GM23338 (cell line): ENCODE measurements at regions not wholly inside any gene's neighbourhood (a gene's known extent, or its start where the extent isn't known, plus 50 kb on each side); places are given as distances from the start of the nearest gene placed in this dataset.
"Not testable (repeated sequence)": the region's sequence is repeated elsewhere in the genome, so short reads cannot be mapped to it uniquely, and the experiment has no call there.

Experiments used
- ATAC-seq: fragments of 200-7000 bp; cut with Tn5 transposase; 3 replicates; pipeline ENCODE4 v1.9.1; 2020
- DNase-seq: peaks from one replicate; pipeline ENCODE4 v3.0.0-alpha.2; 2015; ENCODE audit warnings: low spot score
- H2AFZ ChIP-seq: fragments of 200-600 bp; sonication (generic); 2 replicates; pipeline ENCODE4 v1.8.0; 2016; ENCODE audit warnings: antibody characterized with exemption, mild to moderate bottlenecking, moderate library complexity
- H3F3A ChIP-seq: fragments of 200-600 bp; sonication (generic); replicated peaks from 2 replicates; pipeline ENCODE4 v1.8.0; 2017; ENCODE audit warnings: antibody characterized with exemption, mixed run types, low read depth
- H3K27ac ChIP-seq: fragments of 200-600 bp; sonication (generic); 2 replicates; pipeline ENCODE4 v1.6.1; 2016; ENCODE audit warnings: low read depth
- H3K27me3 ChIP-seq: fragments of 200-600 bp; sonication (generic); 2 replicates; pipeline ENCODE4 v1.8.0; 2016; ENCODE audit warnings: mild to moderate bottlenecking, mixed run types, moderate library complexity; ENCODE audit not compliant: insufficient read depth
- H3K36me3 ChIP-seq: fragments of 200-600 bp; sonication (generic); 2 replicates; pipeline ENCODE4 v1.8.0; 2016; ENCODE audit warnings: mild to moderate bottlenecking; ENCODE audit not compliant: insufficient read depth
- H3K4me1 ChIP-seq: fragments of 200-600 bp; sonication (generic); 2 replicates; pipeline ENCODE4 v1.8.0; 2016; ENCODE audit warnings: mild to moderate bottlenecking, moderate library complexity; ENCODE audit not compliant: insufficient read depth
- H3K4me2 ChIP-seq: fragments of 200-600 bp; sonication (generic); 2 replicates; pipeline ENCODE4 v1.7.1; 2017; ENCODE audit warnings: mixed run types
- H3K4me3 ChIP-seq: fragments of 200-600 bp; sonication (generic); 2 replicates; pipeline ENCODE4 v1.6.1; 2016; ENCODE audit warnings: mixed run types
- H3K79me2 ChIP-seq: fragments of 200-600 bp; sonication (generic); replicated peaks from 2 replicates; pipeline ENCODE4 v1.8.0; 2017; ENCODE audit warnings: mild to moderate bottlenecking; ENCODE audit not compliant: insufficient read depth
- H3K9me2 ChIP-seq: fragments of 200-600 bp; sonication (generic); 2 replicates; pipeline ENCODE4 v1.8.0; 2017; ENCODE audit not compliant: insufficient read depth
- H4K20me1 ChIP-seq: fragments of 200-600 bp; sonication (generic); replicated peaks from 2 replicates; pipeline ENCODE4 v1.8.0; 2017; ENCODE audit warnings: mild to moderate bottlenecking; ENCODE audit not compliant: insufficient read depth
- H3K27ac Mint-ChIP-seq: 2 replicates; pipeline ENCODE4 v1.8.0; 2020; ENCODE audit warnings: inconsistent platforms, mild to moderate bottlenecking, moderate library complexity, mixed read lengths
- H3K27me3 Mint-ChIP-seq: 3 replicates; pipeline ENCODE4 v1.8.0; 2022; ENCODE audit warnings: low read depth, mild to moderate bottlenecking, moderate library complexity, mixed read lengths, inconsistent platforms; ENCODE audit not compliant: insufficient read depth, poor library complexity
- H3K36me3 Mint-ChIP-seq: 3 replicates; pipeline ENCODE4 v1.8.0; 2021; ENCODE audit warnings: low read depth, mild to moderate bottlenecking, inconsistent platforms, moderate library complexity, mixed read lengths
- H3K4me1 Mint-ChIP-seq: 3 replicates; pipeline ENCODE4 v1.8.0; 2020; ENCODE audit warnings: mild to moderate bottlenecking, inconsistent platforms, mixed read lengths
- H3K4me3 Mint-ChIP-seq: 3 replicates; pipeline ENCODE4 v1.8.0; 2021; ENCODE audit warnings: moderate library complexity, mild to moderate bottlenecking, inconsistent platforms, mixed read lengths
- H3K9me3 Mint-ChIP-seq: 3 replicates; pipeline ENCODE4 v1.8.0; 2020; ENCODE audit warnings: moderate library complexity, mild to moderate bottlenecking, inconsistent platforms, mixed read lengths
- CREB1 ChIP-seq: fragments of 250-450 bp; sonication (Bioruptor Pico); IDR thresholded peaks from 2 replicates; pipeline ENCODE4 v1.5.0; 2020; ENCODE audit warnings: low read depth, mild to moderate bottlenecking, moderate library complexity
- ETS1 ChIP-seq: IDR thresholded peaks from 2 replicates; pipeline ENCODE4 v1.6.1; 2016; ENCODE audit warnings: antibody characterized with exemption
- EZH2 ChIP-seq: fragments of 200-600 bp; sonication (generic); IDR thresholded peaks from one replicate; pipeline ENCODE4 v1.8.0; 2017; ENCODE audit warnings: antibody characterized with exemption, mild to moderate bottlenecking, low read depth; ENCODE audit not compliant: unreplicated experiment
- JUNB ChIP-seq: IDR thresholded peaks from one replicate; pipeline ENCODE4 v1.6.1; 2016; ENCODE audit warnings: antibody characterized with exemption; ENCODE audit not compliant: unreplicated experiment
- POLR2AphosphoS5 ChIP-seq: IDR thresholded peaks from 2 replicates; pipeline ENCODE4 v1.6.1; 2016; ENCODE audit warnings: antibody characterized with exemption, low read depth
- STAT1 ChIP-seq: IDR thresholded peaks from one replicate; pipeline ENCODE4 v1.6.1; 2016; ENCODE audit warnings: antibody characterized with exemption; ENCODE audit not compliant: unreplicated experiment
- ZNF331 ChIP-seq: fragments of 250-450 bp; sonication (Bioruptor Pico); IDR thresholded peaks from 2 replicates; pipeline ENCODE4 v1.5.0; 2020; ENCODE audit warnings: low read depth, mild to moderate bottlenecking, moderate library complexity
- TF ChIP-seq, protein P1 (sequence below): IDR thresholded peaks from one replicate; pipeline ENCODE4 v1.6.1; 2018; ENCODE audit warnings: antibody characterized with exemption; ENCODE audit not compliant: unreplicated experiment

- H3K36me3 Mint-ChIP-seq, result peaks cover 51% of the 10 kb centered on the region
- H3K27ac Mint-ChIP-seq, result not testable (repeated sequence)
Observed at GRCh38 chr5:124987786-124988185, 241.3 kb upstream of the ZNF608 start.

GRCh38 chr5:124990723-124991122 lies 244.3 kb upstream of the ZNF608 start:
- Histone ChIP-seq H3K36me3 (peaks cover 8% of the 10 kb centered on the region), H3K27ac (no peak overlapping the region), H3K4me3 (no peak overlapping the region), H4K20me1 (no peaks in the 10 kb centered on the region), H3K79me2 (no peaks in the 10 kb centered on the region), H3F3A (no peaks in the 10 kb centered on the region), H3K27me3 (no peaks in the 10 kb centered on the region), H3K4me2 (no peak overlapping the region), H3K9me2 (peaks cover 9% of the 10 kb centered on the region; the same call in 1 of the 2 replicates), H3K4me1 (no peaks in the 10 kb centered on the region), H2AFZ (no peak overlapping the region)
- peaks cover under 1% of the 10 kb centered on the region; the same call in 2 of the 3 replicates for H3K4me1 Mint-ChIP-seq
- DNase-seq (no peak), ATAC-seq (no peak)
- TF ChIP-seq ZNF331 (CRISPR knock-in tag), result no peak
- TF ChIP-seq POLR2AphosphoS5, result no peak
- TF ChIP-seq STAT1, result no peak
- TF ChIP-seq JUNB, result no peak
- TF ChIP-seq ETS1, result no peak
- no peak for TF ChIP-seq EZH2
- no peak overlapping the region for H3K27ac Mint-ChIP-seq
- peaks cover 4% of the 10 kb centered on the region for H3K27me3 Mint-ChIP-seq
- peaks cover 20% of the 10 kb centered on the region for H3K9me3 Mint-ChIP-seq
- H3K4me3 Mint-ChIP-seq, result no peak overlapping the region
- H3K36me3 Mint-ChIP-seq, result peaks cover 26% of the 10 kb centered on the region

More at GRCh38 chr5:124987786-124988185, 241.3 kb upstream of the ZNF608 start:
- not testable (repeated sequence) for H3F3A ChIP-seq, H3K27me3 ChIP-seq, H3K4me3 Mint-ChIP-seq, H3K4me1 ChIP-seq, H3K4me1 Mint-ChIP-seq, H3K36me3 ChIP-seq, H2AFZ ChIP-seq, H4K20me1 ChIP-seq, H3K27ac ChIP-seq, DNase-seq, ATAC-seq, H3K4me3 ChIP-seq, H3K4me2 ChIP-seq, H3K79me2 ChIP-seq, H3K27me3 Mint-ChIP-seq, H3K9me2 ChIP-seq
- H3K9me3 Mint-ChIP-seq, result peaks cover 43% of the 10 kb centered on the region

DNA sequence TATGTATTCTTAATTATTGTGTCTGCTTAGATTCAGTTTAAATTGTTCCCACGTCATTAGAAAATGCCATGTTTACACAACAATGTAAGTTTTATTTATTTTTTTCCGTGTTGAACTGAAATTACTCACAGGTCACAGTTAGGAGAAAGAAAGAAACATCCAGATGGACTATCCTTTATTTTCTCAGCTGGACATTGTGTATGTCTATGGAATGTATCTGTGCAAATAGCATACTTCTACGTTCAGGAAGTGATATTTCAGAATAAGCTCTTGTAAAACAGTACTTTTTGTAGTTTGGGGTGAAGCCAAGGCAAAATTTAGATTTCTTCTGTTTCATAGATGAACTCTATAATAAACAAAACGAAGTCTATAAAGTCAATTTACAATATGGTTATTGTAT lies 249.0 kb upstream of the ZNF608 start:
- no peaks in the 10 kb centered on the region for H3K9me3 Mint-ChIP-seq
- no peak overlapping the region for H3K4me3 ChIP-seq
- H3K36me3 Mint-ChIP-seq, result no peaks in the 10 kb centered on the region
- no peaks in the 10 kb centered on the region for H3K27me3 Mint-ChIP-seq
- H3K36me3 ChIP-seq, result no peaks in the 10 kb centered on the region
- no peak overlapping the region for H3K27ac Mint-ChIP-seq
- no peak overlapping the region for H3K4me2 ChIP-seq
- no peak for ATAC-seq
- H3K79me2 ChIP-seq, result no peaks in the 10 kb centered on the region
- no peak overlapping the region for H2AFZ ChIP-seq
- H3K4me1 Mint-ChIP-seq, result peaks cover 28% of the 10 kb centered on the region
- H3K4me1 ChIP-seq, result peaks cover 13% of the 10 kb centered on the region; the same call in 1 of the 2 replicates
- DNase-seq, result no peak
- H3K27ac ChIP-seq, result peak overlapping the region; percentile 76
- H3K27me3 ChIP-seq, result no peaks in the 10 kb centered on the region
- no peaks in the 10 kb centered on the region for H3F3A ChIP-seq
- H3K4me3 Mint-ChIP-seq, result no peak overlapping the region
- no peaks in the 10 kb centered on the region for H3K9me2 ChIP-seq
- H4K20me1 ChIP-seq, result no peaks in the 10 kb centered on the region
- TF ChIP-seq EZH2 (no peak), CREB1 (CRISPR knock-in tag) (no peak)
- TF ChIP-seq, protein P1, sequence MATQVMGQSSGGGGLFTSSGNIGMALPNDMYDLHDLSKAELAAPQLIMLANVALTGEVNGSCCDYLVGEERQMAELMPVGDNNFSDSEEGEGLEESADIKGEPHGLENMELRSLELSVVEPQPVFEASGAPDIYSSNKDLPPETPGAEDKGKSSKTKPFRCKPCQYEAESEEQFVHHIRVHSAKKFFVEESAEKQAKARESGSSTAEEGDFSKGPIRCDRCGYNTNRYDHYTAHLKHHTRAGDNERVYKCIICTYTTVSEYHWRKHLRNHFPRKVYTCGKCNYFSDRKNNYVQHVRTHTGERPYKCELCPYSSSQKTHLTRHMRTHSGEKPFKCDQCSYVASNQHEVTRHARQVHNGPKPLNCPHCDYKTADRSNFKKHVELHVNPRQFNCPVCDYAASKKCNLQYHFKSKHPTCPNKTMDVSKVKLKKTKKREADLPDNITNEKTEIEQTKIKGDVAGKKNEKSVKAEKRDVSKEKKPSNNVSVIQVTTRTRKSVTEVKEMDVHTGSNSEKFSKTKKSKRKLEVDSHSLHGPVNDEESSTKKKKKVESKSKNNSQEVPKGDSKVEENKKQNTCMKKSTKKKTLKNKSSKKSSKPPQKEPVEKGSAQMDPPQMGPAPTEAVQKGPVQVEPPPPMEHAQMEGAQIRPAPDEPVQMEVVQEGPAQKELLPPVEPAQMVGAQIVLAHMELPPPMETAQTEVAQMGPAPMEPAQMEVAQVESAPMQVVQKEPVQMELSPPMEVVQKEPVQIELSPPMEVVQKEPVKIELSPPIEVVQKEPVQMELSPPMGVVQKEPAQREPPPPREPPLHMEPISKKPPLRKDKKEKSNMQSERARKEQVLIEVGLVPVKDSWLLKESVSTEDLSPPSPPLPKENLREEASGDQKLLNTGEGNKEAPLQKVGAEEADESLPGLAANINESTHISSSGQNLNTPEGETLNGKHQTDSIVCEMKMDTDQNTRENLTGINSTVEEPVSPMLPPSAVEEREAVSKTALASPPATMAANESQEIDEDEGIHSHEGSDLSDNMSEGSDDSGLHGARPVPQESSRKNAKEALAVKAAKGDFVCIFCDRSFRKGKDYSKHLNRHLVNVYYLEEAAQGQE, result no peak
